Iris pigment epithelial cell (primary cell): ENCODE measurements at regions not wholly inside any gene's neighbourhood (a gene's known extent, or its start where the extent isn't known, plus 50 kb on each side); places are given as distances from the start of the nearest gene placed in this dataset.
"Not testable (repeated sequence)": the region's sequence is repeated elsewhere in the genome, so short reads cannot be mapped to it uniquely, and the experiment has no call there.

Experiments
- DNase-seq: peaks from one replicate; pipeline ENCODE4 v3.0.0-alpha.2; 2011; ENCODE audit warnings: low read depth

GRCh38 chr7:109635374-109635773 lies 1065.7 kb downstream of the DNAJB9 start:
- no peak for DNase-seq

DNA sequence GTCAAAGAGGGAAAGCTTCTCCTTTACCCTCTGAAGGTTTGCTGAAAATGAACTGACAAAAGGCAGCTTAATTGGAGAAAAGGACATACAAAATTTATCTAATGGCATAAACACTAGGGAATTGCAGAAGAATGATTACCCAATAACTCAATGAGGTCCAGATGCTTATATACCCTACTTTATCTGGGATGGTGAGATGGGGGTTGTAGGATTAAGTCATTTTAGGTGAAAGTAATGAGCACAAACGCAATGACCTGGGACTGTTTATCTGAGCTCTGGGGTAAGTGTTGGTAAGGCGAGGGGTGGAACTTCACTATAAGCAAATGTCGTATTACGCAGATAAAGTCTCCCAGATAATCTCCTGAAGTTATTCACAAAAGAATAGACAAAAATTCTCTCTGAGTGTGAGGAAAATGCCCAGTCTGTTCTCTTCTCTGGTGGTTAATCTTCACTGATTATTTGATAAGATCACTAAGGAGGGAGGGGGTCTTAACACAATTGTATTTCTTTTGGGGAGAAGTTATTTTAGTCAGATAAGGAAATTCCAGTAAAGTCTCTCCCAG lies 1067.8 kb downstream of the DNAJB9 start:
- DNase-seq = no peak

DNA sequence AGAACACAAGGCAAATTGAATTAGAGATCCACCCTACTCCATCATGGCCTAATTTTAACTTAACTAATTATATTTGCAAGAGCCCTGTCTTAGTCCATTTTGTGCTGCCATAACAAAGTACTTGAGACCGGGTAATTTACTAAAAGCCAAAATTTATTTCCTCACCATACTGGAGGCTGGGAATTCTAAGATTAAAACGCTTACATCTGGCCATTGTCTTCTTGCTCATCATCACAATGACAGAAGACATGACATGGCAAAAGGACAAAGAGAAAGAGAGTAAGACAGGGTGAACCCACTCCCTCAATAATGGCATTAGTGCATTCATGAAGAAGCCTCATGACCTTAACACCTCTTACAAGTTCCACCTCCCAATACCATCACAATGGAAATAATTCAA lies 1068.6 kb downstream of the DNAJB9 start:
- DNase-seq = no peak

DNA sequence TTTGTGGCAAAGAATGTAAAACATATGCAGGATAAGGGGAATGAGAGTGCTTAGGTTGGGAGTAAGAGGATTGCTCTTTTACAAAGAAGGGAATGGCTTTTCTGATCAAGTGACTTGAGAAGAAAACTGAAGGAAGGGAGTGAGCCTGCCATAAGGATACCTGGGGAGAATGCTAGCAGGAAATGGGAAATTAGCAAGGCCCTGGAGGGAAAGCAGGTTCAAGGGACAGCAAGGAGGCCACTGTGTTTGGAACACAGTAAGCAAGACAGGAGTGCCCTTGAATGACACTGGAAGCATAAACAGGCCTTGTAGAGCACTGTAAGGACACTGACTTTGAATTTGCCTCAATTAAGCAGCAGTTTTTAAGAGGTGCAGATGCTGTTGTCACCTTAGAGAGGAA lies 1069.9 kb downstream of the DNAJB9 start:
- no peak for DNase-seq

GRCh38 chr7:109641445-109641844 lies 1071.8 kb downstream of the DNAJB9 start:
- DNase-seq = no peak

DNA sequence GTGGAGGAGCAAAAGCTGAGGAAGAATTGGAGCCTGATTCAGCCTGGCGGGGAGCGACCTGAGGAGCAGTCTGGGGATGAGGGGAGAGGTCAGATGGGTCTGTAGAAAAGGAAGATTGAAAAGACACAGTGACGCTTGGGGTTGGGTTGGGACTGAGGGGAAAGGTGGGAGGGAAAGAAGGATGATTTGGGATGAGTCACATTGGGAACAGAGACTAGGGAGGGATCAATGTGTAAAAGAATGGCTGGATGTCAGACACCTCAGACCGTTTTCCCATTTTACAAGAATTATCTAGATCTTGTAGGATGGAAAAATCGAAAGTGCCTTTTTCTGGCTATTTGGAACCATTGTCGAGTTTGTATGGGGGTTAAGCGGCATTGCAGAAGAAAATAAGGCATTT lies 1076.5 kb downstream of the DNAJB9 start:
- DNase-seq = no peak

DNA sequence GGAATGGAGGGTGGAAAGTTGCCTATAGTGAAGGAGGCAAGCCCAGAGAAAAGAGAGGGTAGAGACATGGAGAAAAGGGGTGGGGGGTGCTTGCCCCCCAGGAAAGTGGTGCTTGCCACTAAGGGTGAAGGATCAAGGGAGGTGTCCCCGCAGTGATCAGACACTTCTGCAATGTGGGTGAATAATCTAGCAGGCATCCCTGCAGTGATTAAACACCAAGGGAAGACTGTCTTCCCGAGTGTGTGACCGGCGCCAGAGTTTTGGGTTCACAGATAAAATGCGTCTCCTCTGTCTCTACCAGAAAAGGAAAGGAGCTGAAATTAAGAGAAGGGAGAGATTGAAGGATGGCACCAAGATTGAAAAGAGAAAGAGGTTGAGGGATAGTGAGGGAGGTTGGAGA lies 1076.9 kb downstream of the DNAJB9 start:
- DNase-seq = not testable (repeated sequence)

GRCh38 chr7:109647263-109647662 lies 1077.6 kb downstream of the DNAJB9 start:
- DNase-seq = not testable (repeated sequence)

DNA sequence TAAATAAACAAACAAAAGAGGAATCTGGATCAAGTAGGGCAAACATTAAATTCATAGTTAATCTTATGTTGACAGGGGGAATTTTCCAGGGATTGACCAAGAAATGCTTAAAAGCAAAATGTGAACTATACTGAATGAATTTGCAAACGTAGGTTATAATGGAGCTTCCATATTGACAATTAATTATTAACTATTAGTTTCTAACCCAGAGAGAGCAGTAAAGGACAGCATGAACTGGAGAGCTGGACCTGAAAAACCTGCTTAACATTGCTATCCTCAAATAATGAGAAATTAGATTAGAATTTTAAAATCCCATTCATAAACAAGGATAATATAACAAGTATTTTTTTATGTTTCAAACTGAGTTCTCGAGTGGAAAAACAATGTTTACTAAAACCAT lies 1089.6 kb downstream of the DNAJB9 start:
- DNase-seq = no peak

DNA sequence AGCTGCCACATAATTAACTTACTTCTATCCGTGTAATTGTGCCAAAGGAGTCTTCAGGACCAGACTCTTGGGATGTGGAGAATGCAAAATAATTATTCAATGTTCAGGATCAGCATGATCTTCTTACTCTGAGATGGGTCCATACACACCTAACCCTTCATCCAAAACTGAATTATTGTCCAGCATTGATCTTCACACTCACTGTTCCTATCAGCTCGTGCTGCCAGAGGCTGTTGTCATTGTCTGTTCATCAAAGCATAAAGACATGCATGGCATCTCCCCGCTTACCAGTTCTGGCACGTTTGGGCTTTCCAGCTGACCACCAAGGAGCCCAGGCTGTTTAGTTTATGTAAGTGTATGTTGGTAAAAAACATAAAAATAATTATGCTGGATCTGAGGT lies 1090.7 kb downstream of the DNAJB9 start:
- DNase-seq = no peak

DNA sequence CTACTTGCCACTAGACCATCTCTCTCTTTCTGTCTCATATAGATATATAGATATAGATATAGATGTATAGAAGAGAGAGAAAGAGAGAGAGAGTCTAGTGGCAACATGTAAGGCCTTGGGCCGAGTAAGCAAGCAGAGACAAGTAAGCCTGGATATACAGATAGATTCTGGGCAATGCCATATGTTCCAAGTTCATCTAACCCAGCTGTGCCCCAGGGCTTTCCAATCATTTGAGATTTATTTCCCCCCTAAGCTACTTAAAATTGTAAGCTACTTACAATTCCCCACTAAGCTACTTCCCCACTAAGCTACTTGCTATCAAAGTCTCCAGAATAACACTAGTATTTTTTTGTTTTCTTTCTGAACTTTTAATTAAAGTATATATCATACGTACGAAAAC lies 1094.1 kb downstream of the DNAJB9 start:
- no peak for DNase-seq

- not testable (repeated sequence) for DNase-seq
These were observed 1117.6 kb downstream of the DNAJB9 start for GRCh38 chr7:109687269-109687668.

DNA sequence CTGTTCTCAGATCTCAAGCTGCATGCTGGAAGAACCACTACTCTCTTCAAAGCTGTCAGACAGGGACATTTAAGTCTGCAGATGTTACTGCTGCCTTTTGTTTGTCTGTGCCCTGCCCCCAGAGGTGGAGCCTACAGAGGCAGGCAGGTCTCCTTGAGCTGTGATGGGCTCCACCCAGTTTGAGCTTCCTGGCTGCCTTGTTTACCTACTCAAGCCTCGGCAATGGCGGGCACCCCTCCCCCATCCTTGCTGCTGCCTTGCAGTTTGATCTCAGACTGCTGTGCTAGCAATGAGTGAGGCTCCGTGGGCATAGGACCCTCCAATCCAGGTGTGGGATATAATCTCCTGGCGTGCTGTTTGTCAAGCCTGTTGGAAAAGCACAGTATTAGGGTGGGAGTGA lies 1122.9 kb downstream of the DNAJB9 start:
- DNase-seq = not testable (repeated sequence)

- no peak for DNase-seq
These were observed 1124.7 kb downstream of the DNAJB9 start for GRCh38 chr7:109694149-109695071.

GRCh38 chr7:109695419-109695818 lies 1125.7 kb downstream of the DNAJB9 start:
- no peak for DNase-seq

GRCh38 chr7:109696723-109697122 lies 1127.0 kb downstream of the DNAJB9 start:
- no peak for DNase-seq

GRCh38 chr7:109699661-109700060 lies 1130.0 kb downstream of the DNAJB9 start:
- DNase-seq = no peak

- no peak for DNase-seq
These were observed 1143.7 kb downstream of the DNAJB9 start for GRCh38 chr7:109713366-109713765.

GRCh38 chr7:109719359-109719758 lies 1149.7 kb downstream of the DNAJB9 start:
- not testable (repeated sequence) for DNase-seq

DNA sequence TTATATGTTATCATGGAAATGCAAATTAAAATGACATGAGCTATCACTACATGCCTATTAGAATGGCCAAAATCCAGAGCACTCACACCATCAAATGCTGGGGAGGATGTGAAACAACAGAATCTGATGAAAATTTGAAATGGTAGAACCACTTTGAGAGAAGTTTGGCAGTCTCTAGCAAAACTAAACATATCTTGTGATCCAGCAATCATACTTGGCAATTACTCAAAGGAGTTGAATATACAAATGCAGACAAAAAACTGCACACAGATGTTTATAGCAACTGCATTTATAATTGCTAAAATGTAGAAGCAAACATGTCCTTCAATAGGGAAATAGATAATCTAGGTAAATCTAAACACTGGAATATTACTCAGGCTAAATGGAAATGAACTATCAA lies 1164.9 kb downstream of the DNAJB9 start:
- no peak for DNase-seq

- DNase-seq = no peak
These were observed 1166.2 kb downstream of the DNAJB9 start for GRCh38 chr7:109735881-109736280.

DNA sequence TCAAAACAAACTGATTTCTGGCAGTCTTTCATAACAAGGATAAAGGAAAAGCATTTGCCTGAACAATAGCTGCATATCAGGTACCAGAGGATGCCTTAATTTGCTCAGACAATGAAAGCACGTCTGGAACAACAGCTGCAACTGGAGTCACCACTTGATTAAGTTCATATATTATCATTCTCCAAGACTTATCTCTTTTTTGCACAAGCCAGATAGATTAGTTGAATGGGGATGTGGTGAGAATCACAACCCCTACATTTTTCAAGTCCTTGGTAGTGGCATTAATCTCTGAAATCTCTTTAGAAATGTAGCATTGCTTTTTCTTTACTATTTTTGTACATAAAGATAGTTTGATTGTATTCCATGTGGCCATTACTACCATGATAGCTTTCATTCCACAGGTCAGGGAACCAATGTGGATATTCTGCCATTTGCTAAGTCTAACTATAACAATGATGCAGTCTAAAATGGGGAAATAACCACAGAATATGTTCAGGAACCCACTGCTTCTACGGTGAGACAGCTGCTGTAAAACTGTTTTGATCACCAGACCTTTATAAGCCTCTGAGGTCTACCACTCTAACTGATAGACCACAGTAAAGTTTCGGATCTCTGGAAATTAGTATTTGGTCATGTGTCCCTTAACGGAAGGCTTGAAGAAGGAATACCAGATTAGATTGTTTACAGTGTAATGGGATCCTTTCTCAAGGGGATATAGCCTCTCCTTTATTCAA lies 1176.2 kb downstream of the DNAJB9 start:
- no peak for DNase-seq

- DNase-seq = peak; percentile 3
These were observed 1181.6 kb downstream of the DNAJB9 start for GRCh38 chr7:109751241-109751640.
